HEK293 (cell line): ENCODE measurements at regions not wholly inside any gene's neighbourhood (a gene's known extent, or its start where the extent isn't known, plus 50 kb on each side); places are given as distances from the start of the nearest gene placed in this dataset.

Source experiments
- ZFP69B ChIP-seq: fragments of 450-650 bp; formaldehyde crosslinking; IDR thresholded peaks from 2 replicates; pipeline ENCODE4 v1.5.1; 2016; ENCODE audit warnings: missing biosample characterization, missing genetic modification characterization
- ZNF473 ChIP-seq: fragments of 450-650 bp; formaldehyde crosslinking; IDR thresholded peaks from 2 replicates; pipeline ENCODE4 v1.5.1; 2017; ENCODE audit warnings: missing biosample characterization, missing genetic modification characterization
- ZNF792 ChIP-seq: fragments of 450-650 bp; formaldehyde crosslinking; IDR thresholded peaks from 2 replicates; pipeline ENCODE4 v1.5.1; 2016; ENCODE audit warnings: missing biosample characterization, missing genetic modification characterization
- TF ChIP-seq, protein P1 (sequence below): fragments of 450-650 bp; formaldehyde crosslinking; IDR thresholded peaks from 2 replicates; pipeline ENCODE4 v1.5.1; 2016; ENCODE audit warnings: missing biosample characterization, missing genetic modification characterization
- TF ChIP-seq, protein P2 (sequence below): fragments of 450-650 bp; formaldehyde crosslinking; IDR thresholded peaks from 2 replicates; pipeline ENCODE4 v1.5.1; 2016; ENCODE audit warnings: missing biosample characterization, missing genetic modification characterization
- TF ChIP-seq, protein P3 (sequence below): fragments of 450-650 bp; formaldehyde crosslinking; IDR thresholded peaks from 2 replicates; pipeline ENCODE4 v1.5.1; 2017; ENCODE audit warnings: missing biosample characterization, missing genetic modification characterization

GRCh38 chr11:87628957-87629356 is 546.3 kb downstream of the RAB38 start:
- TF ChIP-seq, protein P1, sequence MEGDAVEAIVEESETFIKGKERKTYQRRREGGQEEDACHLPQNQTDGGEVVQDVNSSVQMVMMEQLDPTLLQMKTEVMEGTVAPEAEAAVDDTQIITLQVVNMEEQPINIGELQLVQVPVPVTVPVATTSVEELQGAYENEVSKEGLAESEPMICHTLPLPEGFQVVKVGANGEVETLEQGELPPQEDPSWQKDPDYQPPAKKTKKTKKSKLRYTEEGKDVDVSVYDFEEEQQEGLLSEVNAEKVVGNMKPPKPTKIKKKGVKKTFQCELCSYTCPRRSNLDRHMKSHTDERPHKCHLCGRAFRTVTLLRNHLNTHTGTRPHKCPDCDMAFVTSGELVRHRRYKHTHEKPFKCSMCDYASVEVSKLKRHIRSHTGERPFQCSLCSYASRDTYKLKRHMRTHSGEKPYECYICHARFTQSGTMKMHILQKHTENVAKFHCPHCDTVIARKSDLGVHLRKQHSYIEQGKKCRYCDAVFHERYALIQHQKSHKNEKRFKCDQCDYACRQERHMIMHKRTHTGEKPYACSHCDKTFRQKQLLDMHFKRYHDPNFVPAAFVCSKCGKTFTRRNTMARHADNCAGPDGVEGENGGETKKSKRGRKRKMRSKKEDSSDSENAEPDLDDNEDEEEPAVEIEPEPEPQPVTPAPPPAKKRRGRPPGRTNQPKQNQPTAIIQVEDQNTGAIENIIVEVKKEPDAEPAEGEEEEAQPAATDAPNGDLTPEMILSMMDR (tag by site-specific recombination), result no peak
- TF ChIP-seq, protein P2, sequence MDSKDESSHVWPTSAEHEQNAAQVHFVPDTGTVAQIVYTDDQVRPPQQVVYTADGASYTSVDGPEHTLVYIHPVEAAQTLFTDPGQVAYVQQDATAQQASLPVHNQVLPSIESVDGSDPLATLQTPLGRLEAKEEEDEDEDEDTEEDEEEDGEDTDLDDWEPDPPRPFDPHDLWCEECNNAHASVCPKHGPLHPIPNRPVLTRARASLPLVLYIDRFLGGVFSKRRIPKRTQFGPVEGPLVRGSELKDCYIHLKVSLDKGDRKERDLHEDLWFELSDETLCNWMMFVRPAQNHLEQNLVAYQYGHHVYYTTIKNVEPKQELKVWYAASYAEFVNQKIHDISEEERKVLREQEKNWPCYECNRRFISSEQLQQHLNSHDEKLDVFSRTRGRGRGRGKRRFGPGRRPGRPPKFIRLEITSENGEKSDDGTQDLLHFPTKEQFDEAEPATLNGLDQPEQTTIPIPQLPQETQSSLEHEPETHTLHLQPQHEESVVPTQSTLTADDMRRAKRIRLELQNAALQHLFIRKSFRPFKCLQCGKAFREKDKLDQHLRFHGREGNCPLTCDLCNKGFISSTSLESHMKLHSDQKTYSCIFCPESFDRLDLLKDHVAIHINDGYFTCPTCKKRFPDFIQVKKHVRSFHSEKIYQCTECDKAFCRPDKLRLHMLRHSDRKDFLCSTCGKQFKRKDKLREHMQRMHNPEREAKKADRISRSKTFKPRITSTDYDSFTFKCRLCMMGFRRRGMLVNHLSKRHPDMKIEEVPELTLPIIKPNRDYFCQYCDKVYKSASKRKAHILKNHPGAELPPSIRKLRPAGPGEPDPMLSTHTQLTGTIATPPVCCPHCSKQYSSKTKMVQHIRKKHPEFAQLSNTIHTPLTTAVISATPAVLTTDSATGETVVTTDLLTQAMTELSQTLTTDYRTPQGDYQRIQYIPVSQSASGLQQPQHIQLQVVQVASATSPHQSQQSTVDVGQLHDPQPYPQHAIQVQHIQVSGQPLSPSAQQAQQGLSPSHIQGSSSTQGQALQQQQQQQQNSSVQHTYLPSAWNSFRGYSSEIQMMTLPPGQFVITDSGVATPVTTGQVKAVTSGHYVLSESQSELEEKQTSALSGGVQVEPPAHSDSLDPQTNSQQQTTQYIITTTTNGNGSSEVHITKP, result no peak
- TF ChIP-seq ZFP69B (tag by site-specific recombination) (no peak), ZNF473 (no peak), ZNF792 (tag by site-specific recombination) (no peak)
- TF ChIP-seq, protein P3, sequence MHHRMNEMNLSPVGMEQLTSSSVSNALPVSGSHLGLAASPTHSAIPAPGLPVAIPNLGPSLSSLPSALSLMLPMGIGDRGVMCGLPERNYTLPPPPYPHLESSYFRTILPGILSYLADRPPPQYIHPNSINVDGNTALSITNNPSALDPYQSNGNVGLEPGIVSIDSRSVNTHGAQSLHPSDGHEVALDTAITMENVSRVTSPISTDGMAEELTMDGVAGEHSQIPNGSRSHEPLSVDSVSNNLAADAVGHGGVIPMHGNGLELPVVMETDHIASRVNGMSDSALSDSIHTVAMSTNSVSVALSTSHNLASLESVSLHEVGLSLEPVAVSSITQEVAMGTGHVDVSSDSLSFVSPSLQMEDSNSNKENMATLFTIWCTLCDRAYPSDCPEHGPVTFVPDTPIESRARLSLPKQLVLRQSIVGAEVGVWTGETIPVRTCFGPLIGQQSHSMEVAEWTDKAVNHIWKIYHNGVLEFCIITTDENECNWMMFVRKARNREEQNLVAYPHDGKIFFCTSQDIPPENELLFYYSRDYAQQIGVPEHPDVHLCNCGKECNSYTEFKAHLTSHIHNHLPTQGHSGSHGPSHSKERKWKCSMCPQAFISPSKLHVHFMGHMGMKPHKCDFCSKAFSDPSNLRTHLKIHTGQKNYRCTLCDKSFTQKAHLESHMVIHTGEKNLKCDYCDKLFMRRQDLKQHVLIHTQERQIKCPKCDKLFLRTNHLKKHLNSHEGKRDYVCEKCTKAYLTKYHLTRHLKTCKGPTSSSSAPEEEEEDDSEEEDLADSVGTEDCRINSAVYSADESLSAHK, result no peak
